Activated CD8-positive, alpha-beta memory T cell treated with anti-CD3 and anti-CD28 coated beads, Interleukin-2, amount 50 U/mL, for 1 hour (primary cell): ENCODE measurements at regions not wholly inside any gene's neighbourhood (a gene's known extent, or its start where the extent isn't known, plus 50 kb on each side); places are given as distances from the start of the nearest gene placed in this dataset.

ENCODE experiments used
- DNase-seq: peaks from one replicate; pipeline ENCODE4 v3.0.0-alpha.2; 2020; ENCODE audit errors: extremely low read depth

GRCh38 chr18:78622907-78623541 lies 356.6 kb upstream of the SALL3 start:
- no peak for DNase-seq

- no peak for DNase-seq
Measured at GRCh38 chr18:78624646-78625279, 354.9 kb upstream of the SALL3 start.

GRCh38 chr18:78625847-78626246 lies 353.8 kb upstream of the SALL3 start:
- DNase-seq = no peak

- DNase-seq = no peak
Measured at GRCh38 chr18:78627551-78628346, 351.9 kb upstream of the SALL3 start.

GRCh38 chr18:78629426-78629825 lies 350.2 kb upstream of the SALL3 start:
- DNase-seq = no peak

GRCh38 chr18:78630356-78630755 lies 349.3 kb upstream of the SALL3 start:
- no peak for DNase-seq

- no peak for DNase-seq
Measured at GRCh38 chr18:78630981-78631510, 348.6 kb upstream of the SALL3 start.

- no peak for DNase-seq
Measured at GRCh38 chr18:78632111-78632541, 347.5 kb upstream of the SALL3 start.

GRCh38 chr18:78634061-78634696 lies 345.4 kb upstream of the SALL3 start:
- DNase-seq = no peak

- DNase-seq = no peak
Measured at GRCh38 chr18:78635093-78635800, 344.4 kb upstream of the SALL3 start.

- no peak for DNase-seq
Measured at GRCh38 chr18:78636260-78636659, 343.4 kb upstream of the SALL3 start.

- DNase-seq = no peak
Measured at GRCh38 chr18:78637442-78638402, 341.9 kb upstream of the SALL3 start.

- DNase-seq = no peak
Measured at GRCh38 chr18:78639006-78639950, 340.3 kb upstream of the SALL3 start.

- no peak for DNase-seq
Measured at GRCh38 chr18:78640246-78640995, 339.2 kb upstream of the SALL3 start.

- no peak for DNase-seq
Measured at GRCh38 chr18:78641689-78642231, 337.9 kb upstream of the SALL3 start.

- no peak for DNase-seq
Measured at GRCh38 chr18:78642296-78642951, 337.2 kb upstream of the SALL3 start.

- DNase-seq = no peak
Measured at GRCh38 chr18:78643004-78643403, 336.6 kb upstream of the SALL3 start.

- no peak for DNase-seq
Measured at GRCh38 chr18:78643981-78644380, 335.6 kb upstream of the SALL3 start.
